ENCODE measurements at regions not wholly inside any gene's neighbourhood (a gene's known extent, or its start where the extent isn't known, plus 50 kb on each side); places are given as distances from the start of the nearest gene placed in this dataset.
A peak's percentile ranks its signal among the peaks of the same experiment; 100 is the strongest.

DNA sequence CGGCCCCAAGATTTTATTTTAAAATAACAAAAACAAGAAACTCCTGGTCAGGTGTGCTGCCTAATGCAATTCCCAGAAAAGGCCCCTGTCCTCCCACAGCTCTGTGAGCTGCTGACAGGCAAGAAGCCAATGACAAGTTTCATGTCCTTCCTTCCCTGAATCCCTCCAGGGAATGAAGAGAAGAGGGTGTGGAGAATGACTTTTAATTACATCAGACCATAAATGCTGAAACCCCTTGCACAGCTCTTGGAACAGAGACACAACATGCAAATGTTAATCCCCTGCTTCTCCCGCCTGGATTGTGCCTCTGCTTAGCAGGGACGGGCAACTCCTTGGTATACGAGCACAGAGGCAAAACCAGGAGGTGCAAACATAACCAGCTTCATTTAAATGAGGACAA is 228.1 kb upstream of the CAMK1G start:
- CTCF ChIA-PET: interaction anchor here (0.6 to 1.3 kb wide), 4 partner anchors 50 to 81 kb away, joined by 3 to 4 read pairs (median 4); no protein-coding TSS in a partner anchor
- no peaks in the 10 kb centered on the region for H3K9me2 ChIP-seq (ENCODE audit: insufficient read depth)
- no peak overlapping the region for H3K4me2 ChIP-seq
- POLR2A ChIA-PET (ENCODE audit: unreplicated experiment): interaction anchor here (0.6 kb wide), 2 partner anchors 74 to 297 kb away, joined by 4 read pairs; no protein-coding TSS in a partner anchor
- H2AFZ ChIP-seq: no peak overlapping the region
- no peak overlapping the region for H3K27ac ChIP-seq
- no peaks in the 10 kb centered on the region; the same call in none of the 2 replicates for H3F3A ChIP-seq (ENCODE audit: insufficient read depth, low read depth)
- no peak for DNase-seq
- no peak for TF ChIP-seq EZH2 (IDR thresholded peaks at IDR 0.05; ENCODE audit: low read depth)
- TF ChIP-seq, protein P1, sequence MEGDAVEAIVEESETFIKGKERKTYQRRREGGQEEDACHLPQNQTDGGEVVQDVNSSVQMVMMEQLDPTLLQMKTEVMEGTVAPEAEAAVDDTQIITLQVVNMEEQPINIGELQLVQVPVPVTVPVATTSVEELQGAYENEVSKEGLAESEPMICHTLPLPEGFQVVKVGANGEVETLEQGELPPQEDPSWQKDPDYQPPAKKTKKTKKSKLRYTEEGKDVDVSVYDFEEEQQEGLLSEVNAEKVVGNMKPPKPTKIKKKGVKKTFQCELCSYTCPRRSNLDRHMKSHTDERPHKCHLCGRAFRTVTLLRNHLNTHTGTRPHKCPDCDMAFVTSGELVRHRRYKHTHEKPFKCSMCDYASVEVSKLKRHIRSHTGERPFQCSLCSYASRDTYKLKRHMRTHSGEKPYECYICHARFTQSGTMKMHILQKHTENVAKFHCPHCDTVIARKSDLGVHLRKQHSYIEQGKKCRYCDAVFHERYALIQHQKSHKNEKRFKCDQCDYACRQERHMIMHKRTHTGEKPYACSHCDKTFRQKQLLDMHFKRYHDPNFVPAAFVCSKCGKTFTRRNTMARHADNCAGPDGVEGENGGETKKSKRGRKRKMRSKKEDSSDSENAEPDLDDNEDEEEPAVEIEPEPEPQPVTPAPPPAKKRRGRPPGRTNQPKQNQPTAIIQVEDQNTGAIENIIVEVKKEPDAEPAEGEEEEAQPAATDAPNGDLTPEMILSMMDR (conservative IDR thresholded peaks at IDR 0.05): no peak
- no peaks in the 10 kb centered on the region for H4K20me1 ChIP-seq (ENCODE audit: insufficient read depth)
- no peaks in the 10 kb centered on the region for H3K9me3 ChIP-seq (ENCODE audit: insufficient read depth, low read depth)
- intact Hi-C loops (cut with micrococcal nuclease; ENCODE audit: unreplicated experiment): loop anchor here (10.0 kb wide), 1 partner anchor 1111 kb away; the partner anchor contains the start of gene PLXNA2
- no peaks in the 10 kb centered on the region for H3K79me2 ChIP-seq (ENCODE audit: low read depth)
- BruUV-seq (replicated peaks): no TSS peak
- H3K27me3 ChIP-seq (ENCODE audit: insufficient read depth, low read depth): no peaks in the 10 kb centered on the region
- H3K36me3 ChIP-seq (ENCODE audit: low read depth): no peaks in the 10 kb centered on the region
- H3K4me1 ChIP-seq (replicated peaks; ENCODE audit: insufficient read depth): peaks cover 31% of the 10 kb centered on the region
- H3K4me3 ChIP-seq: no peak overlapping the region

DNA sequence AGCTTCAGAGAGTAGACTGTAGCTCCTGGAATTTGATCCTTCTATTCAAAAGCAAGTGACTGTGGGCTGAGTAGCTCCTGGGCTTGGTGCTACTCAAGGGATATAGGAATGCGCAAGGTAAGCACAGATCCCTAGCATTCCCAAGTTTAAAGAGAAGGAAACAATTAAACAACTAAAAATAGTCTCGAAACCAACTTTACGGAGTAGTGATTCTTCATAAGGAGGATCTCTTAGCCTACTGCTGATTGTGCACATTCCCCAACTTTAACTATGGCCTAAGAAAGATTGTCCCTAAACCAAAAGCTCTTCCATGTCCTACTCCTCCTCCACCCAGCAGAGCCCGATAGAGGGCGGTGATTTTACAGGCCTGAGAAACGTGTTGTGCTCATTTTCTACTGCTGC is 226.5 kb upstream of the CAMK1G start:
- no peak for TF ChIP-seq EZH2 (IDR thresholded peaks at IDR 0.05; ENCODE audit: low read depth)
- TF ChIP-seq, protein P1 (conservative IDR thresholded peaks at IDR 0.05): no peak
- Histone ChIP-seq H3K4me2 (peak overlapping the region; percentile 30; the same call in 1 of the 2 replicates), H3K79me2 (ENCODE audit: low read depth) (no peaks in the 10 kb centered on the region), H3K9me2 (ENCODE audit: insufficient read depth) (no peaks in the 10 kb centered on the region), H3K4me1 (replicated peaks; ENCODE audit: insufficient read depth) (peaks cover 31% of the 10 kb centered on the region), H3K27me3 (ENCODE audit: insufficient read depth, low read depth) (no peaks in the 10 kb centered on the region), H3K4me3 (no peak overlapping the region), H3K9me3 (ENCODE audit: insufficient read depth, low read depth) (no peaks in the 10 kb centered on the region), H3K27ac (peak overlapping the region; percentile 31; the same call in 1 of the 2 replicates), H3F3A (ENCODE audit: insufficient read depth, low read depth) (no peaks in the 10 kb centered on the region; the same call in 1 of the 2 replicates), H2AFZ (no peak overlapping the region), H4K20me1 (ENCODE audit: insufficient read depth) (no peaks in the 10 kb centered on the region), H3K36me3 (ENCODE audit: low read depth) (no peaks in the 10 kb centered on the region)
- no TSS peak for BruUV-seq (replicated peaks)
- CTCF ChIA-PET: interaction anchor here (1.4 kb wide), 1 partner anchor 19 kb away, joined by 6 read pairs; no protein-coding TSS in a partner anchor
- intact Hi-C loops (cut with micrococcal nuclease; ENCODE audit: unreplicated experiment): loop anchor here (10.0 kb wide), 1 partner anchor 1112 kb away; the partner anchor contains the start of gene PLXNA2
- peak in 1 of 2 experiments; percentile 20 for DNase-seq
- POLR2A ChIA-PET (ENCODE audit: unreplicated experiment): interaction anchor here (0.6 to 1.0 kb wide), 5 partner anchors 27 to 296 kb away, joined by 3 to 9 read pairs (median 6); no protein-coding TSS in a partner anchor

DNA sequence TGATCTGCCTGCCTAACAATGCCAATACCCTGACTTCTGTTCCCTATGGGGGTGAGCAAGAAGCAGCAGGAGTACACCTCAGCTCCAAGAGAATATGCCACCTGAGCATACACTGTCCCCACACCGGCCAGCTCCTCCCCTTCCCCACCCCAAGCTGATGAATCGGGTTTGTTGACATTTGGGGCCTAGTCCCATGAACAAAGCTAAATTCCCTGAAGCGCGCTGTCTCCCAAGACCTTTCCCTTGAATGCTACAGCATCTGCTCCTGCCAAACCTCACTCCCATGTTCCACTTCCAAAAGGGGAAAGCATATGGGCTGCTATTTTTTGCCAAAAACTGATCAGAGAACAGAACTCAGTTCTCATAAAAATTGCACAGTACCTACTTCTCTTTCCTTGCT is 220.4 kb upstream of the CAMK1G start:
- Histone ChIP-seq H2AFZ (no peak overlapping the region), H3K79me2 (ENCODE audit: low read depth) (no peaks in the 10 kb centered on the region), H4K20me1 (ENCODE audit: insufficient read depth) (no peaks in the 10 kb centered on the region), H3K27me3 (ENCODE audit: insufficient read depth, low read depth) (no peaks in the 10 kb centered on the region), H3K4me2 (peak overlapping the region; percentile 32), H3K36me3 (ENCODE audit: low read depth) (no peaks in the 10 kb centered on the region), H3K9me3 (ENCODE audit: insufficient read depth, low read depth) (peaks cover 6% of the 10 kb centered on the region), H3F3A (ENCODE audit: insufficient read depth, low read depth) (peaks cover 13% of the 10 kb centered on the region; the same call in 1 of the 2 replicates), H3K4me1 (replicated peaks; ENCODE audit: insufficient read depth) (peaks cover 32% of the 10 kb centered on the region), H3K9me2 (ENCODE audit: insufficient read depth) (no peaks in the 10 kb centered on the region), H3K4me3 (no peak overlapping the region), H3K27ac (peak overlapping the region; percentile 26; the same call in 1 of the 2 replicates)
- TF ChIP-seq, protein P1 (conservative IDR thresholded peaks at IDR 0.05): no peak
- TF ChIP-seq EZH2 (IDR thresholded peaks at IDR 0.05; ENCODE audit: low read depth): no peak
- ChIA-PET POLR2A (ENCODE audit: unreplicated experiment) (interaction anchor here (0.5 to 1.4 kb wide), 8 partner anchors 8 to 81 kb away, joined by 3 to 20 read pairs (median 6); no protein-coding TSS in a partner anchor), CTCF (interaction anchor here (0.6 to 1.0 kb wide), 4 partner anchors 43 to 1400 kb away, joined by 3 to 20 read pairs (median 3); no protein-coding TSS in a partner anchor)
- peak; percentile 55 to 76 for DNase-seq
- intact Hi-C loops (cut with micrococcal nuclease; ENCODE audit: unreplicated experiment): loop anchor here (10.0 kb wide), 1 partner anchor 292 kb away; the partner anchor contains the start of gene LAMB3
- BruUV-seq (replicated peaks): no TSS peak

All from PC-9 (cell line).